Mesothelial cell of epicardium (in vitro differentiated cells): ENCODE measurements at regions not wholly inside any gene's neighbourhood (a gene's known extent, or its start where the extent isn't known, plus 50 kb on each side); places are given as distances from the start of the nearest gene placed in this dataset.

Source experiments
- DNase-seq, 2 experiments: peaks; one replicate each; pipeline ENCODE4 v3.0.0; 2021; ENCODE audit warnings: low spot score in 2 of 2; ENCODE audit not compliant: unreplicated experiment in 2 of 2
- H3K27ac Mint-ChIP-seq: 2 replicates; pipeline ENCODE4 v1.8.0; 2021; ENCODE audit warnings: mixed read lengths
- H3K27me3 Mint-ChIP-seq: 2 replicates; pipeline ENCODE4 v1.8.0; 2021; ENCODE audit warnings: low read depth, mixed read lengths
- H3K36me3 Mint-ChIP-seq: 2 replicates; pipeline ENCODE4 v1.8.0; 2021; ENCODE audit warnings: mixed read lengths
- H3K4me1 Mint-ChIP-seq: 2 replicates; pipeline ENCODE4 v1.8.0; 2021; ENCODE audit warnings: mixed read lengths
- H3K4me3 Mint-ChIP-seq: 2 replicates; pipeline ENCODE4 v1.8.0; 2021; ENCODE audit warnings: mild to moderate bottlenecking, moderate library complexity, mixed read lengths
- H3K9me3 Mint-ChIP-seq: 2 replicates; pipeline ENCODE4 v1.8.0; 2021; ENCODE audit warnings: mixed read lengths
- CTCF ChIP-seq: fragments of 200-600 bp; sonication (generic); IDR thresholded peaks from one replicate; pipeline ENCODE4 v1.5.0; 2021; ENCODE audit warnings: antibody characterized with exemption; ENCODE audit not compliant: unreplicated experiment

- no peak for DNase-seq
- Mint-ChIP-seq H3K9me3 (peaks cover 11% of the 10 kb centered on the region), H3K36me3 (peaks cover 2% of the 10 kb centered on the region), H3K4me1 (peaks cover 10% of the 10 kb centered on the region), H3K4me3 (no peak overlapping the region), H3K27me3 (no peaks in the 10 kb centered on the region), H3K27ac (peak overlapping the region; percentile 69)
- TF ChIP-seq CTCF, result no peak
Observed at GRCh38 chr1:58942759-58943191, 158.9 kb upstream of the JUN start.

- H3K36me3 Mint-ChIP-seq, result peaks cover 2% of the 10 kb centered on the region
- H3K27ac Mint-ChIP-seq, result no peak overlapping the region
- no peak overlapping the region for H3K4me3 Mint-ChIP-seq
- H3K9me3 Mint-ChIP-seq, result peaks cover 12% of the 10 kb centered on the region
- no peak for TF ChIP-seq CTCF
- no peaks in the 10 kb centered on the region for H3K27me3 Mint-ChIP-seq
- DNase-seq, result no peak
- peaks cover 10% of the 10 kb centered on the region for H3K4me1 Mint-ChIP-seq
Observed at GRCh38 chr1:58943776-58944175, 159.9 kb upstream of the JUN start.

- no peak overlapping the region for H3K27ac Mint-ChIP-seq
- H3K36me3 Mint-ChIP-seq, result peaks cover 2% of the 10 kb centered on the region
- H3K4me1 Mint-ChIP-seq, result peaks cover 10% of the 10 kb centered on the region
- no peak for DNase-seq
- peaks cover 12% of the 10 kb centered on the region for H3K9me3 Mint-ChIP-seq
- no peak overlapping the region for H3K4me3 Mint-ChIP-seq
- H3K27me3 Mint-ChIP-seq, result no peaks in the 10 kb centered on the region
- no peak for TF ChIP-seq CTCF
Observed at GRCh38 chr1:58944439-58944838, 160.6 kb upstream of the JUN start.

- H3K27me3 Mint-ChIP-seq, result no peaks in the 10 kb centered on the region
- no peak for TF ChIP-seq CTCF
- H3K4me3 Mint-ChIP-seq, result no peak overlapping the region
- peaks cover 12% of the 10 kb centered on the region for H3K9me3 Mint-ChIP-seq
- peaks cover 2% of the 10 kb centered on the region for H3K36me3 Mint-ChIP-seq
- peaks cover 10% of the 10 kb centered on the region for H3K4me1 Mint-ChIP-seq
- no peak overlapping the region for H3K27ac Mint-ChIP-seq
- no peak for DNase-seq
Observed at GRCh38 chr1:58946390-58946789, 162.5 kb upstream of the JUN start.

GRCh38 chr1:58948671-58949070 is 164.8 kb upstream of the JUN start:
- peaks cover 2% of the 10 kb centered on the region for H3K36me3 Mint-ChIP-seq
- H3K27ac Mint-ChIP-seq, result no peak overlapping the region
- H3K27me3 Mint-ChIP-seq, result no peaks in the 10 kb centered on the region
- peaks cover 12% of the 10 kb centered on the region for H3K9me3 Mint-ChIP-seq
- no peak overlapping the region for H3K4me3 Mint-ChIP-seq
- no peaks in the 10 kb centered on the region for H3K4me1 Mint-ChIP-seq
- TF ChIP-seq CTCF, result no peak
- DNase-seq, result no peak

GRCh38 chr1:58949551-58950220 is 165.8 kb upstream of the JUN start:
- DNase-seq, result no peak
- Mint-ChIP-seq H3K27ac (no peak overlapping the region), H3K9me3 (peaks cover 18% of the 10 kb centered on the region), H3K4me1 (no peaks in the 10 kb centered on the region), H3K36me3 (peaks cover 2% of the 10 kb centered on the region), H3K4me3 (no peak overlapping the region), H3K27me3 (no peaks in the 10 kb centered on the region)
- TF ChIP-seq CTCF, result no peak
